ENCODE measurements at regions not wholly inside any gene's neighbourhood (a gene's known extent, or its start where the extent isn't known, plus 50 kb on each side); places are given as distances from the start of the nearest gene placed in this dataset.

DNA sequence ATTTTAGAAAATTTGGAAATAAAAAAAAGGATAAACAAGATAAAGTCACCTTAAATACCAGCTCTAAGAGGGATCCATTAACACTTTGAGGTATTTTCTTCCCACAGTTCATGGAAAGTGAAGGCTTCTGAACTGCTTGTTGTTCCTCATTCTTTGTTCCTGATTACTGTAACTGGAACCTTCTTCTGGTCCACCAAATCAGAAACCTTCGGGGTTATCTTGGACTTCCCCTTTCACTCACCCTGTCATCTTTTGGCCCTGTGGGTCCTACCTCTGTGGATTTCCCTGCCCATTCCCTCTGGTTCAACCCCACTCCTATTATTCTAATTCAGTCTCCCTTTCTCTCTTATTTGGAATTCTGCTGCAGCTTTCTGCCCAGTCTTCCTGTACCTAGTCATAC, 116.5 kb upstream of the PRPS1L1 start:
- Histone ChIP-seq H3K4me3 (no peak overlapping the region), H3K4me2 (no peak overlapping the region), H3K4me1 (no peaks in the 10 kb centered on the region), H3K27ac (no peak overlapping the region), H3K9me3 (no peaks in the 10 kb centered on the region)
- POLR2A ChIA-PET: no interaction called here
- FAIRE-seq (no peak), DNase-seq (ENCODE audit: low read depth in 1 of 2, low spot score in 1 of 2) (no peak), ATAC-seq (no peak)
- CTCF ChIA-PET: no interaction called here
- 4% methylated on average over 1 of the region's 1 CpG for WGBS (ENCODE audit: missing lambda C conversion rate)
- TF ChIP-seq NFE2L2 (conservative IDR thresholded peaks at IDR 0.05; ENCODE audit: low read length): no peak
- no peak for TF ChIP-seq NR3C1 (IDR thresholded peaks at IDR 0.05)
- no peak for TF ChIP-seq MAX (IDR thresholded peaks at IDR 0.05)
- TF ChIP-seq POLR2AphosphoS2 (conservative IDR thresholded peaks at IDR 0.05; ENCODE audit: low read length): no peak
- TF ChIP-seq RCOR1 (IDR thresholded peaks at IDR 0.05; ENCODE audit: low read depth, low read length): no peak
- TF ChIP-seq, protein P1, sequence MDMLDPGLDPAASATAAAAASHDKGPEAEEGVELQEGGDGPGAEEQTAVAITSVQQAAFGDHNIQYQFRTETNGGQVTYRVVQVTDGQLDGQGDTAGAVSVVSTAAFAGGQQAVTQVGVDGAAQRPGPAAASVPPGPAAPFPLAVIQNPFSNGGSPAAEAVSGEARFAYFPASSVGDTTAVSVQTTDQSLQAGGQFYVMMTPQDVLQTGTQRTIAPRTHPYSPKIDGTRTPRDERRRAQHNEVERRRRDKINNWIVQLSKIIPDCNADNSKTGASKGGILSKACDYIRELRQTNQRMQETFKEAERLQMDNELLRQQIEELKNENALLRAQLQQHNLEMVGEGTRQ (IDR thresholded peaks at IDR 0.05): no peak
- TF ChIP-seq FOSL2 (IDR thresholded peaks at IDR 0.05): no peak
- TF ChIP-seq FOSL2 (CRISPR knock-in tag; IDR thresholded peaks at IDR 0.05): no peak
- no peak for TF ChIP-seq ATOH8 (CRISPR knock-in tag; IDR thresholded peaks at IDR 0.05; ENCODE audit: low read depth)
- TF ChIP-seq ZNF302 (CRISPR knock-in tag; IDR thresholded peaks at IDR 0.05): no peak

GRCh38 chr7:18145160-18145559, 117.5 kb upstream of the PRPS1L1 start:
- no peak overlapping the region for H3K4me3 ChIP-seq
- TF ChIP-seq POLR2A (IDR thresholded peaks at IDR 0.05; ENCODE audit: low read length): no peak
- no peak for TF ChIP-seq FOSB (CRISPR knock-in tag; IDR thresholded peaks at IDR 0.05)
- no peak for TF ChIP-seq E2F6 (IDR thresholded peaks at IDR 0.05; ENCODE audit: borderline replicate concordance, low read depth)
- TF ChIP-seq CBX8 (IDR thresholded peaks at IDR 0.05): no peak
- no peak for TF ChIP-seq EHMT2 (IDR thresholded peaks at IDR 0.05; ENCODE audit: low read depth)
- no peak for TF ChIP-seq EP300 (IDR thresholded peaks at IDR 0.05)
- no peak for TF ChIP-seq ESRRA (IDR thresholded peaks at IDR 0.05; ENCODE audit: borderline replicate concordance, low read length)
- TF ChIP-seq CBX2 (IDR thresholded peaks at IDR 0.05; ENCODE audit: borderline replicate concordance, low read depth): no peak
- TF ChIP-seq, protein P2, sequence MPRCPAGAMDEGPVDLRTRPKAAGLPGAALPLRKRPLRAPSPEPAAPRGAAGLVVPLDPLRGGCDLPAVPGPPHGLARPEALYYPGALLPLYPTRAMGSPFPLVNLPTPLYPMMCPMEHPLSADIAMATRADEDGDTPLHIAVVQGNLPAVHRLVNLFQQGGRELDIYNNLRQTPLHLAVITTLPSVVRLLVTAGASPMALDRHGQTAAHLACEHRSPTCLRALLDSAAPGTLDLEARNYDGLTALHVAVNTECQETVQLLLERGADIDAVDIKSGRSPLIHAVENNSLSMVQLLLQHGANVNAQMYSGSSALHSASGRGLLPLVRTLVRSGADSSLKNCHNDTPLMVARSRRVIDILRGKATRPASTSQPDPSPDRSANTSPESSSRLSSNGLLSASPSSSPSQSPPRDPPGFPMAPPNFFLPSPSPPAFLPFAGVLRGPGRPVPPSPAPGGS (IDR thresholded peaks at IDR 0.05): no peak
- no peak for TF ChIP-seq RFX5 (IDR thresholded peaks at IDR 0.05)
- no peak for TF ChIP-seq ZC3H11A (IDR thresholded peaks at IDR 0.05)
- TF ChIP-seq JUN (IDR thresholded peaks at IDR 0.05): no peak
- TF ChIP-seq, protein P1 (IDR thresholded peaks at IDR 0.05): no peak
- TF ChIP-seq POLR2AphosphoS2 (conservative IDR thresholded peaks at IDR 0.05; ENCODE audit: low read length): no peak
- TF ChIP-seq GATA3 (IDR thresholded peaks at IDR 0.05; ENCODE audit: borderline replicate concordance): no peak
- FAIRE-seq (no peak), ATAC-seq (no peak), DNase-seq (ENCODE audit: low read depth in 1 of 2, low spot score in 1 of 2) (no peak)
- H3K27ac ChIP-seq: no peak overlapping the region
- H3K4me2 ChIP-seq: no peak overlapping the region
- POLR2A ChIA-PET: no interaction called here
- H3K9me3 ChIP-seq: no peaks in the 10 kb centered on the region
- CTCF ChIA-PET: no interaction called here
- H3K4me1 ChIP-seq: no peaks in the 10 kb centered on the region

DNA sequence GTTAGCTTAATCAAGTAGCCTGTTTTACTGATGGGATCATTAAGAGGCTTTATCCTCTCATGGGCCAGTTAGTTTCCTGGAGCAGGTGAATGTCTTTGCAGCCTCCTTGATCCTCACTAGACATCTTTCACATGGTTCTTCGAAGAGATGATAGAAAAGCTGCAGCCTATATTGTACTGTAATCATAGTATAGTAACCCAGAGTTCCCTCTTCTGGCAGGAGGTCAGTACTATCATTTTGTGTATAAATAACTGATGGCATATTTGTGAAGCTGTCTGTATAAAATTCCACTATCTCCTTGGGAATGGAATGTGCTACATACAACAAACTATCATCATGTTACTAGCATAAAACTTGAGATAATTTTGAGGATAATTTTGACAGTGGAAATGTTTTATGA, 123.8 kb upstream of the PRPS1L1 start:
- Histone ChIP-seq H3K9me3 (no peaks in the 10 kb centered on the region), H3K4me3 (no peak overlapping the region), H3K27ac (no peak overlapping the region), H3K4me2 (no peak overlapping the region), H3K4me1 (no peaks in the 10 kb centered on the region)
- DNase-seq (ENCODE audit: low read depth in 1 of 2, low spot score in 1 of 2) (peak in 1 of 2 experiments; percentile 4), FAIRE-seq (no peak), ATAC-seq (peak in 1 of 2 experiments; percentile 57; a peak in 4 of 6 replicates)
- POLR2A ChIA-PET: no interaction called here
- WGBS (ENCODE audit: missing lambda C conversion rate): 0% methylated on average over 1 of the region's 1 CpG
- CTCF ChIA-PET: no interaction called here
- TF ChIP-seq CEBPB (IDR thresholded peaks at IDR 0.05): no peak
- TF ChIP-seq GATA3 (IDR thresholded peaks at IDR 0.05; ENCODE audit: borderline replicate concordance): no peak
- TF ChIP-seq RAD21 (conservative IDR thresholded peaks at IDR 0.05 in 1 of 2, IDR thresholded peaks at IDR 0.05 in 1 of 2): no peak; a peak in 1 of 5 replicates
- no peak for TF ChIP-seq CTCF (IDR thresholded peaks at IDR 0.05)
- TF ChIP-seq KDM1A (IDR thresholded peaks at IDR 0.05; ENCODE audit: low read depth): no peak
- no peak for TF ChIP-seq HDAC2 (IDR thresholded peaks at IDR 0.05)
- no peak for TF ChIP-seq JUN (IDR thresholded peaks at IDR 0.05)
- TF ChIP-seq, protein P3, sequence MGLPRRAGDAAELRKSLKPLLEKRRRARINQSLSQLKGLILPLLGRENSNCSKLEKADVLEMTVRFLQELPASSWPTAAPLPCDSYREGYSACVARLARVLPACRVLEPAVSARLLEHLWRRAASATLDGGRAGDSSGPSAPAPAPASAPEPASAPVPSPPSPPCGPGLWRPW (IDR thresholded peaks at IDR 0.05): no peak
- TF ChIP-seq, protein P1 (IDR thresholded peaks at IDR 0.05): no peak
- TF ChIP-seq NPAS2 (CRISPR knock-in tag; IDR thresholded peaks at IDR 0.05; ENCODE audit: borderline replicate concordance): no peak
